ENCODE measurements at regions not wholly inside any gene's neighbourhood (a gene's known extent, or its start where the extent isn't known, plus 50 kb on each side); places are given as distances from the start of the nearest gene placed in this dataset.

DNA sequence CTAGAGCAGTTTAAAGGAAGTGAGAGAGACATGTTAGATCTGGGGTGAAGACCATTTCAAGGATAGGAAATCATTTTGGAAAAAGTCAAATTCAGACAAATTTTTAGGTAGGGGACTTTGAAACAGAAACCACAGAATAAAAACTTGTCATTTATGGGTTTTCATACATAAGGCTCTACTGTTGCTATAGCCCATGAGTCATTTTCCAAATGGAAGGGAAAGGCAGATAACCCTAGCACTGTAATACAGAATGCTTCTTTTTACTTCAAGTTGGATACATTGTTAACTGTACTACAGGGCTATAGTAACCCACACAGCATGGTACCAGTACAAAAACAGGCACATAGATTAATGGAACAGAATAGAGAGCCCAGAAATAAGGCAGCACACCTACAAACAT is 455.4 kb downstream of the EBF1 start:
- H3K27ac ChIP-seq (ENCODE audit: low read depth, low read length), result no peak overlapping the region
- H3K4me1 ChIP-seq (ENCODE audit: insufficient read depth, low read length), result no peaks in the 10 kb centered on the region; the same call in 1 of the 2 replicates
- H3K9ac ChIP-seq (ENCODE audit: low read depth, low read length), result no peak overlapping the region
- no peaks in the 10 kb centered on the region for H3K27me3 ChIP-seq (ENCODE audit: insufficient read depth, low read length)
- no peaks in the 10 kb centered on the region for H3K36me3 ChIP-seq (ENCODE audit: insufficient read depth, low read length)
- no peaks in the 10 kb centered on the region for H3K9me3 ChIP-seq (ENCODE audit: insufficient read depth, low read depth, low read length)
- H3K4me3 ChIP-seq (ENCODE audit: low read length), result no peak overlapping the region

DNA sequence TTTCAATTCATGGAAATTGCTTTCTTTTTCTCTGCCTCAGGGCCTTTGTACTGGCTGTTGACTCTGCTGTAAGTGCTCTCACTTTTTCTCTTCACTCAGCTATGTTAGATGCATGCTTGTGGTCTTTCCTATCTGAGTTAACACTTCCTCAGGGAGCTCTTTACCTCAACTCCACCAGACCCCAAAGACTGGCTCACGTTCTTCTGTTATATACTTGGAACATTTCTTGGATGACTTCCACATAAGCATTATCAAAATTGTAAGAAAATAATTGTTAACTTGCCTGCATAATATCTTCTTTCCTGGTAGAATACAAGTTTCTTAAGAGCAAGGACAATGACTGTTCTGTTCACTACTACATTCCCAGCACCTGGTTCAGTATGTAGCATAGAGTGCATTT is 455.9 kb downstream of the EBF1 start:
- Histone ChIP-seq H3K27me3 (ENCODE audit: insufficient read depth, low read length) (no peaks in the 10 kb centered on the region), H3K9ac (ENCODE audit: low read depth, low read length) (no peak overlapping the region), H3K4me3 (ENCODE audit: low read length) (no peak overlapping the region), H3K9me3 (ENCODE audit: insufficient read depth, low read depth, low read length) (no peaks in the 10 kb centered on the region), H3K4me1 (ENCODE audit: insufficient read depth, low read length) (no peaks in the 10 kb centered on the region; the same call in 1 of the 2 replicates), H3K27ac (ENCODE audit: low read depth, low read length) (no peak overlapping the region), H3K36me3 (ENCODE audit: insufficient read depth, low read length) (no peaks in the 10 kb centered on the region)
- WGBS, result 100% methylated on average over 1 of the region's 1 CpG

DNA sequence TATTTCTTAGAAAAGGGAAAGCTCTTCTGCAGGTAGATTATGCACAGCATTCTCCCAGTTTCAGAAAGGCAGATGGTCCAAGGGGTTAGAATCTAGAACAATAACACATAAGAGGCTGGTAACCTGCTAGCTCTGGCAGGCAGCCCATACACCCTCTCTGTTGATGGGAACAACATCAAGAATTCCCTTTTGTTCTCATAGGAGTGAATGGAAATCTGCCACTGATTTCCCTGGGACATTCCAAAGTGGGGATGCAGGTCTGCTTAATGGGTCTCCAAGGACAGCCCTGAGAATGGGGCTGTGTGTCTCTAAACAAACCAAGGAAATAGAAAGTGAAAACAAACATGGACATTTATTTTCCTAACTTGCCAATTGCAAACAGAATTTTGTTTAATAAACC is 456.8 kb downstream of the EBF1 start:
- Histone ChIP-seq H3K4me3 (ENCODE audit: low read length) (no peak overlapping the region), H3K36me3 (ENCODE audit: insufficient read depth, low read length) (no peaks in the 10 kb centered on the region), H3K4me1 (ENCODE audit: insufficient read depth, low read length) (peaks cover 2% of the 10 kb centered on the region; the same call in 1 of the 2 replicates), H3K27ac (ENCODE audit: low read depth, low read length) (no peak overlapping the region), H3K9me3 (ENCODE audit: insufficient read depth, low read depth, low read length) (no peaks in the 10 kb centered on the region), H3K27me3 (ENCODE audit: insufficient read depth, low read length) (no peaks in the 10 kb centered on the region), H3K9ac (ENCODE audit: low read depth, low read length) (no peak overlapping the region)

DNA sequence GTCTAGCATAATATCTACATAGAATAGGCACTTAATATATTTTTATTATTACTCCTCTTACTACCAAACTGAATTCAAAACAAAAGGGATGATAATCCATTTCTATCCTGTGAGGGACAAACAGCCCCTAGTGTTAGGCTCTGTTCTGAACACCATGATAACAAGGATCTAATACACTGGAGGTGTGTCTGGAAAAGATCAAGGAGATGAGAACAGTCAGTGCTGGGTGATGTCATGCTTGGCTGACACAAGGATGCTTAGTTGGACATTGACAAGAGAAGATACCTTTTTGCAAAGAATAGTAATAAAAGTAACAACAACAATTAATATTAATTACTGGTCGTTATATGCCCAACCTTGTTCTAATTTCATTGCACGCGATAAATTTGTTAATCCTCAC is 458.7 kb downstream of the EBF1 start:
- Histone ChIP-seq H3K36me3 (ENCODE audit: insufficient read depth, low read length) (no peaks in the 10 kb centered on the region), H3K27ac (ENCODE audit: low read depth, low read length) (no peak overlapping the region), H3K4me1 (ENCODE audit: insufficient read depth, low read length) (peaks cover 2% of the 10 kb centered on the region; the same call in 1 of the 2 replicates), H3K9me3 (ENCODE audit: insufficient read depth, low read depth, low read length) (no peaks in the 10 kb centered on the region), H3K9ac (ENCODE audit: low read depth, low read length) (no peak overlapping the region), H3K27me3 (ENCODE audit: insufficient read depth, low read length) (no peaks in the 10 kb centered on the region), H3K4me3 (ENCODE audit: low read length) (no peak overlapping the region)
- no CpG with 5 or more reads among the region's 3 CpGs for WGBS

DNA sequence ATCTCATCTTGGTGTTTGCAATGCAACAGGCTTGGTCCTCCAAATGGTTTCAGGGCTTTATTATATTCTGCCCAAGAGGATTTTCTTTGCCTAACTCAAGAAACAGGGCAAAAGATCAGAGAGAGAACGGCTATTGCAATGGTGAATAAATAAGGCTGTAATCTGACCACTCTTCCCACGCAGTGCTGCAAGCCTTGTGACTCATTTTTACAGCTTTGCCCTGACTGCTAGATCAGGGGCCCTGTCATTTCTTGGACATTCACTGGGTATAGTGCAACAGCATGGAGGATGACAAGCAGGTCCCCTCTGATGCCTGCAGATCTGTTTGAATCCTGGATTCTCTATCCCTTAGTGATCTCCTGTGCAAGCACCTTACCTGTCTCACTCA is 459.1 kb downstream of the EBF1 start:
- Histone ChIP-seq H3K9ac (ENCODE audit: low read depth, low read length) (no peak overlapping the region), H3K27ac (ENCODE audit: low read depth, low read length) (no peak overlapping the region)

DNA sequence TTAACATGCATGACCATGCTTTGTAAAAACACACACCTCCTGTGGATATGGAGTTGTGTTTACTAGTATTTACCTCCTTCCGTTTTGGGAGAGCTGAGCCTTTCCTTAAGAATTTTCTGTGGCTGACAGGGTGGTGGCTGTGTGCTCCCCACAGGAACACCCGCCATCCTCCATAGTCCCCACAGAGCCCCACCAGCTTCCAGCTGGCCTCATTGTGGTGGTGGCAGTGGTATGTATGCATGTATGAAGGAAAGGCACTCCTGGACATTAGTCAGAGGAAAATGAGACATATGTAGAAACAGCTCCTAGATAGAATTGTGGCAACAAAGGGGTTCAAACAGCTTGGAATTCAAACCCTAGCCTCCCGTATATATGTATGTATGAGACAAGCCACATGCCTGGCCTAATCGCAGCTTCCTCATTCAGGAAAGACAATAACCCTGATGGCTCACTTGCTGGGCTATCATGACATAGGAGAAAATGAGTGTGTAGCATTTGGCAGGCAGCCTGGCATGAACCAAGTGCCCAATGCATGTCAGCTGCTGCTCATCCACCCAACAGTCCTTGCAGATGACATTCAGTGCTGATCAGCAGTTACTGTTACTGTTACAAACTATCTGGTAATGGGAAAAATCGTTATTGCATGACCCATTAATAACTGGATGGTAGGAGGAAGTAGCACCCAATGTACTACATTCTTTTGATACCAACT is 459.7 kb downstream of the EBF1 start:
- no peak overlapping the region for H3K4me3 ChIP-seq (ENCODE audit: low read length)
- no peak overlapping the region for H3K27ac ChIP-seq (ENCODE audit: low read depth, low read length)
- H3K9ac ChIP-seq (ENCODE audit: low read depth, low read length), result no peak overlapping the region
- H3K9me3 ChIP-seq (ENCODE audit: insufficient read depth, low read depth, low read length), result no peaks in the 10 kb centered on the region
- no peaks in the 10 kb centered on the region for H3K27me3 ChIP-seq (ENCODE audit: insufficient read depth, low read length)
- WGBS, result 97% methylated on average over 3 of the region's 5 CpGs
- no peaks in the 10 kb centered on the region for H3K36me3 ChIP-seq (ENCODE audit: insufficient read depth, low read length)
- H3K4me1 ChIP-seq (ENCODE audit: insufficient read depth, low read length), result peaks cover 2% of the 10 kb centered on the region; the same call in 1 of the 2 replicates

More for the DNA sequence above, 459.1 kb downstream of the EBF1 start:
- Histone ChIP-seq H3K36me3 (ENCODE audit: insufficient read depth, low read length) (no peaks in the 10 kb centered on the region), H3K4me3 (ENCODE audit: low read length) (no peak overlapping the region), H3K4me1 (ENCODE audit: insufficient read depth, low read length) (peaks cover 2% of the 10 kb centered on the region; the same call in 1 of the 2 replicates), H3K27me3 (ENCODE audit: insufficient read depth, low read length) (no peaks in the 10 kb centered on the region), H3K9me3 (ENCODE audit: insufficient read depth, low read depth, low read length) (no peaks in the 10 kb centered on the region)
- WGBS, result 91% methylated on average over 2 of the region's 2 CpGs

DNA sequence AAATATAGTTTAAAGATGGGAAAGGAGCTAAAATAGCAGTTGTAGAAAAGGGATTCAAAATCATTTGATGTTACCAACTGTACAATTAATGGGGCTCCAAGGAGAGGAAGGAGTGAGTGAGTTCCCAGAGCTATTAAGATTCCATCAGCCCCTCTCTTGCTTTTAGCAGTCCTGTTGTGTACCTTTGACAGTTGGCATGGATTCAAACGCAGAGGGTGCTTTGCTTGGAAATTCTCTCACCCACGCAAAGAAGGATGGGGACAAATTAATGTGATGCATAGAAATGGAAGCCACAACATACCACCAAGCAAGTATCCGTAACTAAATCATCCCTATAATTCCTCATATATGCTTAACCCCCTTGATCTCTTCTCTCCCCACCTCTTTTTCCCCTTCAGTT is 461.3 kb downstream of the EBF1 start:
- Histone ChIP-seq H3K27me3 (ENCODE audit: insufficient read depth, low read length) (no peaks in the 10 kb centered on the region), H3K4me1 (ENCODE audit: insufficient read depth, low read length) (peaks cover 2% of the 10 kb centered on the region; the same call in 1 of the 2 replicates), H3K36me3 (ENCODE audit: insufficient read depth, low read length) (no peaks in the 10 kb centered on the region), H3K27ac (ENCODE audit: low read depth, low read length) (no peak overlapping the region), H3K9me3 (ENCODE audit: insufficient read depth, low read depth, low read length) (no peaks in the 10 kb centered on the region), H3K9ac (ENCODE audit: low read depth, low read length) (no peak overlapping the region), H3K4me3 (ENCODE audit: low read length) (no peak overlapping the region)
- WGBS, result 94% methylated on average over 3 of the region's 3 CpGs

DNA sequence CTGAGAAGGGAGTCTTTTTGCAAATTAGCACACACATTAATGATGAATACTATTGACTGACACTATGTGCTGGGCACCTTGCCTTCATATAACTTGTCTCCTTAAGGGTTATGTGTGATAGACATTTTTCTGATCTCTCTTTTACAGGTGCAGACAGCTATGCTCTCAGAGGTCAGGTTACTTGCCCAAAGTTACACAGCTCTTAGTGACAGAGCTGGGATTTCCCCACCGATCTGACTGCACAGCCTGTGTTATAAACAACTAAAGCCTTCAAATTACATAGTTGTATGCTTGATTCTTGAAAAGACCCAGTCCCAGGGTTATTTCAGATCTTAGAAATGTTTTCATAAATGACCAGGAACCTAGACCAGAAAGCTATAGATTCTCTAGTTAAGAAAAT is 462.7 kb downstream of the EBF1 start:
- WGBS, result 0% methylated on average over 1 of the region's 1 CpG
- H3K27me3 ChIP-seq (ENCODE audit: insufficient read depth, low read length), result no peaks in the 10 kb centered on the region

DNA sequence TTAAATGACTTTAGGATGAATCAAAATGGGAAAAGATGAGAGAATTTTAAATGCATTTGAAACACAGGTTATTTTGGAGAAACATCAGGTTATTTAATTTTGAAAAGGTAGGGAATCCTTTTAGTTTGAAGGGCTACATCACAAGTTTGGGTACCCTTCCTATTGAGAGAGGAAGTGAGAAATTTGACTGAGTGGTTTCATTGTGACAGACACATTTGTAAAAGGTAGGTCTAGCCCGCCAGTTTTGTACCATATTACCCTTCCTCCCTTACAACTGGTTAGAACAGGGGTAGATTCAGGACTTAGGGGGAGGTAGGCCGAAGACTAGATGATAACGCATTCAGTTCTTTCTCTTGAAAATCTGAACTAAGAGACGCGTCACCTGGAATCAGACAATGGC is 464.2 kb downstream of the EBF1 start:
- no peak overlapping the region for H3K9ac ChIP-seq (ENCODE audit: low read depth, low read length)
- WGBS, result 97% methylated on average over 4 of the region's 5 CpGs

More for the DNA sequence above, 462.7 kb downstream of the EBF1 start:
- Histone ChIP-seq H3K4me1 (ENCODE audit: insufficient read depth, low read length) (peaks cover 2% of the 10 kb centered on the region; the same call in 1 of the 2 replicates), H3K27ac (ENCODE audit: low read depth, low read length) (no peak overlapping the region), H3K9ac (ENCODE audit: low read depth, low read length) (no peak overlapping the region), H3K4me3 (ENCODE audit: low read length) (no peak overlapping the region), H3K36me3 (ENCODE audit: insufficient read depth, low read length) (no peaks in the 10 kb centered on the region), H3K9me3 (ENCODE audit: insufficient read depth, low read depth, low read length) (no peaks in the 10 kb centered on the region)

DNA sequence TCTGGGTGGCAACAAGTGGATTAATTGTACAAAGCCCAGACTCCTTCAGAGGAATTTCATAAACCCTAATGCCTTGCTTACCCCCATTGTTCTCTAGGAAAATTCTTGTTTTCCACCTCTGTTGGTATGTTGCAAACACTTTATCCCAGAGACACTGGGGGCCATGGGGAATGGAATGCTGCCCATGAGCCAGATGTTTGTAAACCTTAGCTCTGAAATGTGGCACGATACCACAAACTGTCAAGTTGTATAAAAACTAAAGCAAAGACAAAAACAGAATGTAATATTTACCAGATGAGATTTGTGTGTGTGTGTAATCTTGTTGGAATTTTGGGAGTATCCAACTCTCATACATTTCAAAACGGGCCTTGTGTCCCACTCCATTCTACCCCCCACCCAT is 465.0 kb downstream of the EBF1 start:
- no peaks in the 10 kb centered on the region for H3K9me3 ChIP-seq (ENCODE audit: insufficient read depth, low read depth, low read length)
- H3K36me3 ChIP-seq (ENCODE audit: insufficient read depth, low read length), result no peaks in the 10 kb centered on the region
- H3K9ac ChIP-seq (ENCODE audit: low read depth, low read length), result no peak overlapping the region
- H3K27ac ChIP-seq (ENCODE audit: low read depth, low read length), result no peak overlapping the region
- H3K27me3 ChIP-seq (ENCODE audit: insufficient read depth, low read length), result no peaks in the 10 kb centered on the region
- peaks cover 2% of the 10 kb centered on the region; the same call in 1 of the 2 replicates for H3K4me1 ChIP-seq (ENCODE audit: insufficient read depth, low read length)
- H3K4me3 ChIP-seq (ENCODE audit: low read length), result no peak overlapping the region
- 100% methylated on average over 1 of the region's 2 CpGs for WGBS

More for the DNA sequence above, 464.2 kb downstream of the EBF1 start:
- Histone ChIP-seq H3K9me3 (ENCODE audit: insufficient read depth, low read depth, low read length) (no peaks in the 10 kb centered on the region), H3K4me1 (ENCODE audit: insufficient read depth, low read length) (peaks cover 2% of the 10 kb centered on the region; the same call in 1 of the 2 replicates), H3K36me3 (ENCODE audit: insufficient read depth, low read length) (no peaks in the 10 kb centered on the region), H3K27ac (ENCODE audit: low read depth, low read length) (no peak overlapping the region), H3K27me3 (ENCODE audit: insufficient read depth, low read length) (no peaks in the 10 kb centered on the region), H3K4me3 (ENCODE audit: low read length) (no peak overlapping the region)

DNA sequence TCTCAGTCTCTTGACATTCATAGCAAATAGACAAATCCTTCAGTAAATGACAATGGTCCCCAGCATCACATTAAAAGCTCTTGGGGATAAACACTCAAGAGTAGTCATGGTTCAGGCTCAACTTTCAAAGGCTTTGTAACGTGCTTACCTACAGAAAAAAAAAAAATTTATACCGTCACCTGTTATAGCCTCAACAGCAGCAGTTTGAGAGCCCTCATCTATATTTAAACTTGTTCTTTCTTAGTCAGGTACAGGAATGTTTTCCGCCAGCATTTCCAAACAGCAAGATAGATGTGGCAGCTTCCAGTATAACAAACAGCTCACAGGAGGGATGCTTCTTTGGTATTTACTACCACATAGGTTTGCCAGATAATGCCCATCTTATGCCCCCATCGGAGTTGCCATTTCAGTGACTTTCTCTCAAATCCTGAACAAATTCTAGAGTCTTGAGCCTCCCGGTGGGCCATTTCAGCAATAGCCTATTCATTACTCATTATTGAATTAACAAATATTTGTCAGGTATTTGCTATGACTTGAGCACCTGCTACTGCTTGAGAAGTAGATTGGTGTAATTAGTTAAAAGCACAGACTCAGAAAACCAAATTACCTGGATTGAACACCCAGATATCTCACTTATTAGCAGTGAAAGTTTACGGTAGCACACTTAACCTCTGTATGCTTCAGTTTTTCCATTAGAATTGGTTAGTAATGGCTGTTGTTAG is 470.0 kb downstream of the EBF1 start:
- 92% methylated on average over 6 of the region's 6 CpGs for WGBS
- no peak overlapping the region for H3K27ac ChIP-seq (ENCODE audit: low read depth, low read length)

More for the DNA sequence above, 470.0 kb downstream of the EBF1 start:
- Histone ChIP-seq H3K36me3 (ENCODE audit: insufficient read depth, low read length) (no peaks in the 10 kb centered on the region), H3K27me3 (ENCODE audit: insufficient read depth, low read length) (no peaks in the 10 kb centered on the region), H3K4me1 (ENCODE audit: insufficient read depth, low read length) (no peaks in the 10 kb centered on the region), H3K9ac (ENCODE audit: low read depth, low read length) (no peak overlapping the region), H3K9me3 (ENCODE audit: insufficient read depth, low read depth, low read length) (no peaks in the 10 kb centered on the region), H3K4me3 (ENCODE audit: low read length) (no peak overlapping the region)
